Brain microvascular endothelial cell (primary cell): ENCODE measurements at regions not wholly inside any gene's neighbourhood (a gene's known extent, or its start where the extent isn't known, plus 50 kb on each side); places are given as distances from the start of the nearest gene placed in this dataset.
"Not testable (repeated sequence)": the region's sequence is repeated elsewhere in the genome, so short reads cannot be mapped to it uniquely, and the experiment has no call there.

ENCODE experiments used
- DNase-seq: peaks from one replicate; pipeline ENCODE4 v3.0.0-alpha.2; 2020
- H3K27ac ChIP-seq: fragments of 250-450 bp; sonication (Bioruptor Pico); 2 replicates; pipeline ENCODE4 v1.5.1; 2020; ENCODE audit warnings: mild to moderate bottlenecking, moderate library complexity
- H3K27me3 ChIP-seq: fragments of 250-450 bp; sonication (Bioruptor Pico); replicated peaks from 2 replicates; pipeline ENCODE4 v1.5.1; 2020; ENCODE audit warnings: mild to moderate bottlenecking
- H3K36me3 ChIP-seq: fragments of 250-450 bp; sonication (Bioruptor Pico); replicated peaks from 2 replicates; pipeline ENCODE4 v1.5.1; 2020; ENCODE audit warnings: mild to moderate bottlenecking
- H3K4me3 ChIP-seq: 2 replicates; pipeline ENCODE4 v1.5.1; 2011; ENCODE audit warnings: low read depth, mild to moderate bottlenecking, control low read depth, low read length, moderate library complexity
- in situ Hi-C: cut with HindIII; loops from 2 replicates; pipeline ENCODE4 v1.10.0; 2017; ENCODE audit warnings: low sequenced_read_pairs, low pct_ligation_motif_present
- TF ChIP-seq, protein P1 (sequence below): IDR thresholded peaks from 2 replicates; pipeline ENCODE4 v1.5.1; 2011; ENCODE audit warnings: low read depth, mild to moderate bottlenecking, moderate library complexity, low read length, control low read depth, inconsistent platforms; ENCODE audit errors: missing control alignments

DNA sequence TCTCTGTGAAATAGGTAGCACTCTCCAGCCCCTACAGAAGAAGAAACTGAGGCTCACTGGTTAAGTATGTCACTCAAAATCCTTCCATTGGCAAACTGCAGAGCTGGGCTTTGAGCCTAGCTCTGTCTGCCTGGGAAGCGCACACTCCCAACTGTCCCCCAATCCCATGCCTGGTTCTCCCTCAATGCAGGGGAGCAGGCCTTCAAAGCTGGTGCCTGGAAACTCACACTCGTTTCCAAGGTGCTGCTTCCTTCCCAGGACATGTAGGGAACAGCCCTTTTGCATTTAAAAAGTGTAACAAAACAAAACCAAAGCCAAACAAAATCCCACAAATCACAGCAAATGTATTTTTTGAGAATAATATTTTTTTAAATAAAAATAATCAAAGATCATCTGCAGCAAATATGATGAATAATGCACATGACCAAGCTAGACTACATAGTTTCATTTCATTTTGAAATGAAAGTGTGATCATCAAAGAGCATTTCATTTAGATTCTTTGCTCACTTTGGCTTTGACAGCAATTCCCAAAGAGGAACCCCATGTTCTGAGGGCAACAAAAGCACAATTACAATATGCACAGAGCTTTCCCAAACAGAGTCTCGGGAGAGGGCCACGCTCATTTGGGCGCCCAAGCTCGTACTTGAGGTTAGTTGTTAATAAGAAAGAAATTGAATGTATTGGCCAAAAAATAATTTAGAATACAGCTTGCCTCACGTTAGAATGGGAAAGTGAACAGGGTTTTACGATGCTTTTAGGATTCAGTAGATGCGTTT is 96.7 kb upstream of the ACKR3 start:
- in situ Hi-C loops, result no loop called here
- Histone ChIP-seq H3K4me3 (no peak overlapping the region), H3K27ac (no peak overlapping the region), H3K36me3 (no peaks in the 10 kb centered on the region), H3K27me3 (no peaks in the 10 kb centered on the region)
- TF ChIP-seq, protein P1, sequence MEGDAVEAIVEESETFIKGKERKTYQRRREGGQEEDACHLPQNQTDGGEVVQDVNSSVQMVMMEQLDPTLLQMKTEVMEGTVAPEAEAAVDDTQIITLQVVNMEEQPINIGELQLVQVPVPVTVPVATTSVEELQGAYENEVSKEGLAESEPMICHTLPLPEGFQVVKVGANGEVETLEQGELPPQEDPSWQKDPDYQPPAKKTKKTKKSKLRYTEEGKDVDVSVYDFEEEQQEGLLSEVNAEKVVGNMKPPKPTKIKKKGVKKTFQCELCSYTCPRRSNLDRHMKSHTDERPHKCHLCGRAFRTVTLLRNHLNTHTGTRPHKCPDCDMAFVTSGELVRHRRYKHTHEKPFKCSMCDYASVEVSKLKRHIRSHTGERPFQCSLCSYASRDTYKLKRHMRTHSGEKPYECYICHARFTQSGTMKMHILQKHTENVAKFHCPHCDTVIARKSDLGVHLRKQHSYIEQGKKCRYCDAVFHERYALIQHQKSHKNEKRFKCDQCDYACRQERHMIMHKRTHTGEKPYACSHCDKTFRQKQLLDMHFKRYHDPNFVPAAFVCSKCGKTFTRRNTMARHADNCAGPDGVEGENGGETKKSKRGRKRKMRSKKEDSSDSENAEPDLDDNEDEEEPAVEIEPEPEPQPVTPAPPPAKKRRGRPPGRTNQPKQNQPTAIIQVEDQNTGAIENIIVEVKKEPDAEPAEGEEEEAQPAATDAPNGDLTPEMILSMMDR, result no peak
- no peak for DNase-seq

GRCh38 chr2:236473691-236474090 is 95.9 kb upstream of the ACKR3 start:
- no peak for DNase-seq
- Histone ChIP-seq H3K36me3 (no peaks in the 10 kb centered on the region), H3K27ac (no peak overlapping the region), H3K27me3 (no peaks in the 10 kb centered on the region), H3K4me3 (no peak overlapping the region)
- TF ChIP-seq, protein P1, result no peak
- in situ Hi-C loops, result no loop called here

DNA sequence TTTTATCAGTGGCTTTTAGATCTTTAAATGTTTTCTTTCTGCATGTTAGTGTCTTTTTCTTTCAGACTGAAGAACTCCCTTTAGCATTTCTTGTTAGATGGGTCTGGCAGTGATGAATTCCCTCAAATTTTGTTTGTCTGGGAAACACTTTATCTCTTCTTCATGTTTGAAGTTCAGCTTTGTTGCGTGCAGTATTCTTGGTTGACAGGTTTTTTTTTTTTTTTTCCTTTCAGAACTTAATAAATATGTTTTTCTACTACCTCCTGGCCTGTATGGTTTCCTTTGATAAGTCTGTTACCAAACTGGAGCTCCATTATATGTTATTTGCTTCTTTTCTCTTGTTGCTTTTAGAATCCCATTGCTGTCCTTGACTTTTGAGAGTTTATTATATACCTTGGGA is 89.8 kb upstream of the ACKR3 start:
- no peak for DNase-seq
- TF ChIP-seq, protein P1, result no peak
- H3K4me3 ChIP-seq, result no peak overlapping the region
- H3K36me3 ChIP-seq, result no peaks in the 10 kb centered on the region
- in situ Hi-C loops, result no loop called here
- H3K27me3 ChIP-seq, result no peaks in the 10 kb centered on the region
- H3K27ac ChIP-seq, result no peak overlapping the region

GRCh38 chr2:236483102-236483501 is 86.5 kb upstream of the ACKR3 start:
- Histone ChIP-seq H3K27me3 (no peaks in the 10 kb centered on the region), H3K27ac (no peak overlapping the region), H3K36me3 (no peaks in the 10 kb centered on the region), H3K4me3 (no peak overlapping the region)
- in situ Hi-C loops, result no loop called here
- TF ChIP-seq, protein P1, result no peak
- DNase-seq, result no peak

DNA sequence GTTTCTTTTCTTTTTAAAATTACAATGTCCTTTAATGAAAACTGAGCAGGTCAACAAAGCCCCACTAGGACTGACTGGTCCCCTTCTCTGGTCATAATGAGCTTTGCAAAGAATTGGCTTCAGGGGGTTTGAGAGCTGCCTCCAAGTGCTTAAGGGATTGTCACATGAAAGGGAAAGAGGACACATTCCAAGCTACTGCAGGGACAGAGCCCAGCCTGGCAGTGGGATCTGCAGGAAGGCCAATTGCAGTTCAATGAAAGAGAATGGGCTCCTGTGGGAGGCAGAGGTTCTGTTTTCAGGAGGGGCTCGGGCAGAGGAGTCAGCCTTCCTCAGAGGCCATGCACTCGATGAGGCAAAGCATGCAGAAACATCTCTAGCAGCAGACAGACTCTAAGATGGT is 84.1 kb upstream of the ACKR3 start:
- H3K36me3 ChIP-seq, result no peaks in the 10 kb centered on the region
- H3K27ac ChIP-seq, result no peak overlapping the region
- in situ Hi-C loops, result no loop called here
- TF ChIP-seq, protein P1, result no peak
- H3K27me3 ChIP-seq, result no peaks in the 10 kb centered on the region
- no peak for DNase-seq
- H3K4me3 ChIP-seq, result no peak overlapping the region

- DNase-seq, H3K4me3 ChIP-seq, H3K27me3 ChIP-seq, in situ Hi-C loops, H3K27ac ChIP-seq, H3K36me3 ChIP-seq: not testable (repeated sequence)
Measured at GRCh38 chr2:236489083-236489482, 80.5 kb upstream of the ACKR3 start.
